ENCODE measurements at regions not wholly inside any gene's neighbourhood (a gene's known extent, or its start where the extent isn't known, plus 50 kb on each side); places are given as distances from the start of the nearest gene placed in this dataset.
"Not testable (repeated sequence)": the region's sequence is repeated elsewhere in the genome, so short reads cannot be mapped to it uniquely, and the experiment has no call there.

GRCh38 chrX:124720532-124720931 lies 374.2 kb downstream of the SH2D1A start:
- DNase-seq, result no peak

DNA sequence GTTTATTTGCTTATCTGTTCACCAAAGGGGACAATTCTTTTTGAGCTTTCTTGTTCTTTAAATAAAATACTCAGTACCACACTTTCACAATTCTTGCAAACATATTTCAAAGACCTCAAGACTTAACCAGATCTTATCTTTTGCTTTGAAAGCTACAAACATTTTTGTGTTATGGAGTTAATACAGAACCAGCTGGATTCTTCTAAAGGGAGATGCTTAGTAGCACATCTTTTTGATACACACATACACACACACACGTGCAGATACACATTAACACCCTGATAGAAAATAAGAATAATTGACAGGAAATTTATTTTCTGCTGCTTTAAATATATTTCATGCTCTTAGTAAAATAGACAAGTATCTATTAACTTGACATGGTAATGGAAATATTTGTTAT lies 379.1 kb downstream of the SH2D1A start:
- DNase-seq, result no peak

- DNase-seq, result no peak
Observed at GRCh38 chrX:124726292-124726691, 379.9 kb downstream of the SH2D1A start.

- no peak for DNase-seq
Observed at GRCh38 chrX:124726881-124727280, 380.5 kb downstream of the SH2D1A start.

- no peak for DNase-seq
Observed at GRCh38 chrX:124736553-124737270, 390.3 kb downstream of the SH2D1A start.

GRCh38 chrX:124737771-124738170 lies 391.4 kb downstream of the SH2D1A start:
- no peak for DNase-seq

GRCh38 chrX:124747295-124747694 lies 400.9 kb downstream of the SH2D1A start:
- no peak for DNase-seq

- no peak for DNase-seq
Observed at GRCh38 chrX:124764354-124764753, 418.0 kb downstream of the SH2D1A start.

DNA sequence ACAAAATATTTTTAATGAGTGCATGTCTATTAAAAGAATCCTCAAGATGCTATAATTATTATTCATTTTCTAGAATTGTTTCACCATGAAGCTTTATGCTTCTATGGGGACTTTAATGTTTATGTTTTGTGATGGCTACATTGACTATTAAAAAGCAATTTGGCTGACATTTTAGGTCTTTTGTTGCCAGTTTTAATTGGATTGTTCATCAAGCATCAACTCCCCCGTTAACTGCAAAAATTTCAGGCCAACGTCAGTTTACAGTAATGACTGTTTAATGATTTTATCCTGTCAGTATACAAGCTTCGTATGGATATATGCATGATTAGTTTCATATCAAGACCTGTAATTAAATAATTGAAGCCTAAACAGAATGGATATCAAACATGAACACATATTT lies 422.8 kb downstream of the SH2D1A start:
- DNase-seq, result no peak

- DNase-seq, result no peak
Observed at GRCh38 chrX:124771292-124771691, 424.9 kb downstream of the SH2D1A start.

- DNase-seq, result not testable (repeated sequence)
Observed at GRCh38 chrX:124788253-124788652, 441.9 kb downstream of the SH2D1A start.

DNA sequence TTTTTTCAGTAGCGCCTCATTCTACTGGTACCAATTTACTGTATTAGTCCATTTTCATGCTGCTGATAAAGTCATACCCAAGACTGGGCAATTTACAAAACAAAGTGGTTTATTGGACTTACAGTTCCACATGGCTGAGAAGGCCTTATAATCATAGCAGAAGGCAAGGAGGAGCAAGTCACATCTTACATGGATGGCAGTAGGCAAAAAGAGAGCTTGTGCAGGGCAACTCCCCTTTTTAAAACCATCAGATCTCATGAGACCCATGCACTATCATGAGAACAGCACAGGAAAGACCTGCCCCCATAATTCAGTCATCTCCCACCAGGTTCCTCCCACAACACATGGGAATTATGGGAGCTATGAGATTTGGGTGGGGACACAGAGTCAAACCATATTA lies 443.5 kb downstream of the SH2D1A start:
- DNase-seq, result not testable (repeated sequence)

- DNase-seq, result no peak
Observed at GRCh38 chrX:124791492-124792095, 445.2 kb downstream of the SH2D1A start.

DNA sequence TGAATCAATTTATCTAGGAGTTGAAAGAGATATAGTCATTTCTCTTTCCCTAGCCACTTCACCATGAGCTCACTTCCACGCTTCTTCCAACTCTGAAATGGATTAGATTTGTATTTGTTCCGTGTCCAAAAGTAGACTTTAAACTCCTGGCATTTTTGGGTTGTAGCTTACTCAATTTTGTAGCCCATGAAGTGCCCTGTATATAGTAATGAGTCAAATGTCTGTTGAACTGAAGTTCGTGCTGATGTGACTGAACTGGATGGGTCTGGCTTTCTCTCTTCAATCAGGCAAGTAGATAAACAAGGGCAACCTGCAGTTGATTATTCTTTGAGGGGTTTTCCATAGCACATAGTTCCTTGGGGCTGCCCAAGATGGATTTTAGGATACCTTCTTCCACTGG lies 450.6 kb downstream of the SH2D1A start:
- DNase-seq, result no peak

GRCh38 chrX:124804962-124805361 lies 458.6 kb downstream of the SH2D1A start:
- DNase-seq, result no peak

DNA sequence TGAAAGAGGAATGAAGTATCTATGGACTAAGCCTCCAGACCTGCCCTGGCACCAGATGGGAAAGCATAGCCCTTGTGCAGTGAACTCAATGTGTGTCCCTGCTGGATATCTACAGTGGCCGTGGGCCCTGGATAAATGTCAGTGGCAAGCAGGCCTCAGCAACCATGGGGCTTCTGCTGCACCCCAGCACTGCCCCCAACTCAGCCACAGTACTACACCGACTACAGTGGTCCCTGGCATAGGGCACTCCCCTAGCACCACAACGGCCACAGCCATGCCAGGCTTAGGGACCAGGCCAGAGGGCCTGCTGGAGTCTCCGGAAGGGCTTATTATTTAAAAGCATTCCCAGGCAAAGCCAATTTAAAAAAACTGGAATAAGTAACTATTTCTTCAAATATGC lies 459.1 kb downstream of the SH2D1A start:
- no peak for DNase-seq

DNA sequence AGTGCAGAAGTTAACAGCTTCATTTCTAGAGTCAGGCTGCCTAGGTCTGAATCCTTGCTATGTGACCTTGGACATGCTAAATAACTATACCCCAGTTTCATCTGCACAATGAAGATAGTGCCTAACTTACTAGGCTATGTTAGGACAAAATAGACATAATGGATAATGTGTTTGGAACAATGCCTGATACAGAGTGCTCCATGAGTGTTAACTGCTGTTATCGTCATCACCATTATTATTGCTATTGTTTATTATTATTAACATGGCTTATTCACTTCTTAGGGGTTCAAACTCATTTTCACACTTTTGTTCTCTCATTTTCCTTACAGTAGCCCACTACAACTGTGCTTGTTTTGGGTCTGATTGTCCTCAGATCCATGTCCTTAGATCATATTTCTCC lies 467.7 kb downstream of the SH2D1A start:
- no peak for DNase-seq

DNA sequence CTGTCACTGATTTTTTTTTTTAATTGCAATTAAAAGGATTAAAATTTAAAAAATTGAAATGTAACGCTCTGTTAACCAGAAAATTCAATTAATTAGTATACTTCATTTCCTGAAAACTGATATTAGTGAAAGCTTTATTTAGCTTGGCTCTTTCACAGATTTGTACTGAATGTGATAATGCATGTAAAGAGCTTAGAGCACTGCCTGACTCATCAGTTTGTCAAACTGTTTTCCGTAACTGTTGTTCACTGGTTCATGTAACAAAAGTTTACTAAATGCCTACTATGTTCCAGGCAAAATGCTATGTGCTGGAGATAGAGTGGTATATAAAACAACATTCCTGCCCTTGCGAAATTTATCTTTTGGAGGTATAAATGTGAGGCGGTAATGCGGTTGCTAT lies 471.7 kb downstream of the SH2D1A start:
- DNase-seq, result no peak

GRCh38 chrX:124818764-124819163 lies 472.4 kb downstream of the SH2D1A start:
- no peak for DNase-seq

DNA sequence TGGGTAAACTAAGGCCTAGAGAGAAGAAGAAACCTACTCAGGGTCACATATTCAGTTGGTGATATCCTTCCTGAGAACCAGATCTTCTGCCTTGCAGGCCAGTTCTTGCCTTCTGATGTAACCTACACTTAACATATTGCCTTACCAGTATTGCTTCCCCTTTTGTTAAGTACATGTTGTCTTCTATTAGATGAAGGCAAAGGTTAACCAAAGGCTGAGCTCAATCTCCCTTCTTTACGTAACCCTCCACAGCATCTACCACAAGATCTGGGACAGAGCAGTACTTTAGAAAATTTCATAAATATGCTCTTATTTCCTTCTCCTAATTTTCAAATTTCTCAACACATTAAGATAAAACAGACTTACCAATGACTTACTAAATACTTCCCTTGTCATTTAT lies 474.4 kb downstream of the SH2D1A start:
- no peak for DNase-seq

- no peak for DNase-seq
Observed at GRCh38 chrX:124827258-124827845, 481.0 kb downstream of the SH2D1A start.

- peak in 1 of 2 donors; percentile 5 for DNase-seq
Observed at GRCh38 chrX:124829930-124830329, 483.6 kb downstream of the SH2D1A start.

GRCh38 chrX:124836786-124837185 lies 482.9 kb upstream of the TEX13C start:
- no peak for DNase-seq

GRCh38 chrX:124842205-124842604 lies 477.5 kb upstream of the TEX13C start:
- DNase-seq, result no peak

DNA sequence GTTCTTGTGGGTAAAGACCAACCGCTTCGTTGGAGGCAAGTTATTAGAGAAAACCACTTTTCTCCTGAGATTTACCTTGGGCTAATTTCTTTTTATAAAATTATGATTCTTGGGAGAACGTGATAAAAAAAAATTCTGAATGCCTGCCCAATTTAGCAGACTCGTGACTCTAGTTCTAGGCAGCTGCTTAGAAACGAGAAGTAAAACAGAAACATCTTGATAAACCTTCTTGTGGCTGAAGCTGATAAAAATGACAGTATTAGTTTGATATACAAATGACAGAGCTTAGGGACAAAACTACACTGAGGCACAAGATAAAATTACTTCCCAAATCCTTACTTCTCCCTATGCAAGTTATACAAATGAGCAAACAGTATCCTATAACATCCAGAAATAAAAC lies 458.9 kb upstream of the TEX13C start:
- no peak for DNase-seq
